Peyer's patch (tissue), 4 donors: ENCODE measurements at regions not wholly inside any gene's neighbourhood (a gene's known extent, or its start where the extent isn't known, plus 50 kb on each side); places are given as distances from the start of the nearest gene placed in this dataset.

Experiments
- DNase-seq, 3 donors: peaks; one replicate each; pipeline ENCODE4 v3.0.0-alpha.2; 2017 to 2019
- H3K27ac ChIP-seq, 4 donors: fragments of 200-600 bp; sonication (generic); one replicate each; pipeline ENCODE4 v1.5.1; 2016 to 2019
- H3K27me3 ChIP-seq, 2 donors: fragments of 200-600 bp; sonication (generic); one replicate each; pipeline ENCODE4 v1.5.1; 2019
- H3K36me3 ChIP-seq, 3 donors: fragments of 200-600 bp; sonication (generic); one replicate each; pipeline ENCODE4 v1.5.1; 2016 to 2019
- H3K4me1 ChIP-seq, 4 donors: fragments of 200-600 bp; sonication (generic); one replicate each; pipeline ENCODE4 v1.5.1; 2016 to 2019
- H3K4me3 ChIP-seq, 4 donors: fragments of 200-600 bp; sonication (generic); 1 replicate in 3 of 4; 2 replicates in 1 of 4; pipeline ENCODE4 v1.5.1; 2016 to 2019; ENCODE audit warnings: mild to moderate bottlenecking in 1 of 4
- H3K9me3 ChIP-seq, 4 donors: fragments of 200-600 bp; sonication (generic); one replicate each; pipeline ENCODE4 v1.5.1; 2016 to 2019; ENCODE audit warnings: mild to moderate bottlenecking in 1 of 4
- CTCF ChIP-seq, 6 experiments: fragments of 450-650 bp in 4 of 6; fragments of 200-600 bp in 2 of 6; sonication (generic) in 1 of 6; IDR thresholded peaks; one replicate each; pipeline ENCODE4 v1.5.1; 2017 to 2019; ENCODE audit warnings: antibody characterized with exemption in 6 of 6, mild to moderate bottlenecking in 3 of 6, moderate library complexity in 1 of 6
- POLR2A ChIP-seq, 2 donors: fragments of 450-650 bp; IDR thresholded peaks; one replicate each; pipeline ENCODE4 v1.5.1; 2017; ENCODE audit warnings: antibody characterized with exemption in 2 of 2, mild to moderate bottlenecking in 2 of 2, moderate library complexity in 2 of 2

- Histone ChIP-seq H3K27ac (no peak overlapping the region), H3K36me3 (no peaks in the 10 kb centered on the region), H3K27me3 (no peaks in the 10 kb centered on the region), H3K4me1 (no peaks in the 10 kb centered on the region), H3K4me3 (no peak overlapping the region), H3K9me3 (no peaks in the 10 kb centered on the region)
- TF ChIP-seq CTCF (IDR thresholded peaks at IDR 0.05), result no peak
- no peak for TF ChIP-seq POLR2A (IDR thresholded peaks at IDR 0.05)
- no peak for DNase-seq
These were observed 58.5 kb downstream of the STYXL2 start for GRCh38 chr1:167152192-167152876.

- Histone ChIP-seq H3K4me1 (no peaks in the 10 kb centered on the region), H3K9me3 (no peaks in the 10 kb centered on the region), H3K27me3 (no peaks in the 10 kb centered on the region), H3K36me3 (no peaks in the 10 kb centered on the region), H3K27ac (no peak overlapping the region), H3K4me3 (no peak overlapping the region)
- DNase-seq, result no peak
- TF ChIP-seq POLR2A (IDR thresholded peaks at IDR 0.05) (no peak), CTCF (IDR thresholded peaks at IDR 0.05) (no peak)
These were observed 62.6 kb downstream of the STYXL2 start for GRCh38 chr1:167156466-167156865.

GRCh38 chr1:167157114-167157513, 63.2 kb downstream of the STYXL2 start:
- Histone ChIP-seq H3K27me3 (no peaks in the 10 kb centered on the region), H3K27ac (no peak overlapping the region), H3K4me1 (no peaks in the 10 kb centered on the region), H3K4me3 (no peak overlapping the region), H3K9me3 (no peaks in the 10 kb centered on the region), H3K36me3 (no peaks in the 10 kb centered on the region)
- no peak for DNase-seq
- TF ChIP-seq POLR2A (IDR thresholded peaks at IDR 0.05), result no peak
- TF ChIP-seq CTCF (IDR thresholded peaks at IDR 0.05), result no peak

GRCh38 chr1:167158111-167158812, 62.4 kb upstream of the POU2F1 start:
- no peak overlapping the region for H3K4me3 ChIP-seq
- H3K36me3 ChIP-seq, result no peaks in the 10 kb centered on the region
- TF ChIP-seq POLR2A (IDR thresholded peaks at IDR 0.05) (no peak), CTCF (IDR thresholded peaks at IDR 0.05) (no peak)
- no peaks in the 10 kb centered on the region for H3K9me3 ChIP-seq
- no peak for DNase-seq
- H3K27ac ChIP-seq, result no peak overlapping the region
- H3K27me3 ChIP-seq, result no peaks in the 10 kb centered on the region
- H3K4me1 ChIP-seq, result peaks cover 0 to 6% (median 0%) of the 10 kb centered on the region in 4 donors

- DNase-seq, result no peak
- no peak for TF ChIP-seq POLR2A (IDR thresholded peaks at IDR 0.05)
- no peak for TF ChIP-seq CTCF (IDR thresholded peaks at IDR 0.05)
- H3K27me3 ChIP-seq, result no peaks in the 10 kb centered on the region
- H3K36me3 ChIP-seq, result no peaks in the 10 kb centered on the region
- H3K27ac ChIP-seq, result no peak overlapping the region
- H3K4me1 ChIP-seq, result peaks cover 0 to 6% (median 0%) of the 10 kb centered on the region in 4 donors
- no peaks in the 10 kb centered on the region for H3K9me3 ChIP-seq
- no peak overlapping the region for H3K4me3 ChIP-seq
These were observed 61.8 kb upstream of the POU2F1 start for GRCh38 chr1:167158813-167159275.
